Subcutaneous abdominal adipose tissue (tissue), 5 donors: ENCODE measurements at regions not wholly inside any gene's neighbourhood (a gene's known extent, or its start where the extent isn't known, plus 50 kb on each side); places are given as distances from the start of the nearest gene placed in this dataset.
"Not testable (repeated sequence)": the region's sequence is repeated elsewhere in the genome, so short reads cannot be mapped to it uniquely, and the experiment has no call there.

ENCODE experiments used
- H3K27ac ChIP-seq: one replicate; pipeline ENCODE4 v1.7.0; 2013; ENCODE audit warnings: low read depth, mild to moderate bottlenecking, inconsistent platforms, low read length, moderate library complexity
- H3K27me3 ChIP-seq, 5 donors: one replicate each; pipeline ENCODE4 v1.7.0; 2013; ENCODE audit warnings: low read length in 5 of 5, inconsistent platforms in 1 of 5; ENCODE audit not compliant: control insufficient read depth in 5 of 5, insufficient read depth in 4 of 5
- H3K36me3 ChIP-seq, 5 donors: one replicate each; pipeline ENCODE4 v1.7.0; 2013; ENCODE audit warnings: low read length in 5 of 5; ENCODE audit not compliant: control insufficient read depth in 5 of 5, insufficient read depth in 5 of 5
- H3K4me1 ChIP-seq, 5 donors: one replicate each; pipeline ENCODE4 v1.7.0; 2013; ENCODE audit warnings: low read length in 5 of 5, mild to moderate bottlenecking in 3 of 5, moderate library complexity in 1 of 5; ENCODE audit not compliant: control insufficient read depth in 5 of 5, insufficient read depth in 5 of 5
- H3K4me3 ChIP-seq, 5 donors: one replicate each; pipeline ENCODE4 v1.7.0; 2013; ENCODE audit warnings: low read length in 5 of 5, low read depth in 1 of 5
- H3K9ac ChIP-seq, 5 donors: one replicate each; pipeline ENCODE4 v1.7.0; 2013; ENCODE audit warnings: low read length in 5 of 5, mild to moderate bottlenecking in 4 of 5, moderate library complexity in 3 of 5
- H3K9me3 ChIP-seq, 5 donors: one replicate each; pipeline ENCODE4 v1.7.0; 2013; ENCODE audit warnings: low read length in 5 of 5; ENCODE audit not compliant: control insufficient read depth in 5 of 5
- donor health status: healthy.
- donor health status: healthy.
- donor health status: healthy.
- donor health status: healthy.
- donor health status: healthy.

DNA sequence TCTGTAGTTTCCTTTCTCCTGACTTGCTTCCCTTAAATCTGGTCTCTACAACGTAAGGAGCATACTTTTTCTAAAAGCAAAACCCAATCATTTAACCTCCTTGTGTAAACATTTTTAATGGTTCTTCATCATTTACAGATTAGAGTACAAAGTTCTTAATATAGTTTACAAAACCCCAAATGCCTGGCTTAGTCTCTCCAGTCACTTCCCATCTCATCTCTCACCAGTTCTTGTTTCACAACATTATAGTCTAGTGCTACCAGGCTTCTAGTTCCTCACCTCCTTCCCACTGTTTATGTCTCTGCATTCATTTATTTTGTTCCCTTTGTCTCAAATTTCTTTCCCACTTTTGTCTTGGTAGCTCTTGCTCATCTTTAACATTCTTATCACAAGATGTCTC is 168.4 kb downstream of the FASLG start:
- Histone ChIP-seq H3K4me1 (peaks cover 0 to 14% (median 10%) of the 10 kb centered on the region in 5 donors), H3K4me3 (no peak overlapping the region), H3K9me3 (no peaks in the 10 kb centered on the region), H3K9ac (no peak overlapping the region), H3K27me3 (no peaks in the 10 kb centered on the region), H3K27ac (peak overlapping the region; percentile 63), H3K36me3 (no peaks in the 10 kb centered on the region)

DNA sequence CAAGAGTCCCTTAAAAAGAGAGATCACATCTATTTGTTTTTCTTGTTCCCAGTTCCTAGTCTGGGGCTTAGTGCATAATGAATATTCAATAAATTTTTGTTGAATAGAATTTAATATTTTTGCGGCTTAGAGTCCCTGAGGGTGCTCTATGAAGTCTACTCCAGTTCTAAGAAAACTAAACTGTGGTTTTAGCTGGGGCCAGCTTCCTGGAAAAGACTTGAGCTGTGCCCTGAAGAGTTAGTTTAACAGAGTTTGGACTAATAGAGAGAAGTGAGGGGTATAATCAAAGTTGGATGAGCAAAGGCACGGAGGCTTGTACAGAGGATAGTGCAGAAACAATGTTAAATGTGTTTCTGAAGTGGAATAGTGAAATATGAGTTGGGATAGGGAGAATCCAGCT is 168.9 kb downstream of the FASLG start:
- no peaks in the 10 kb centered on the region for H3K9me3 ChIP-seq
- H3K27ac ChIP-seq = no peak overlapping the region
- H3K4me1 ChIP-seq = peaks cover 0 to 14% (median 10%) of the 10 kb centered on the region in 5 donors
- no peaks in the 10 kb centered on the region for H3K36me3 ChIP-seq
- H3K9ac ChIP-seq = no peak overlapping the region
- H3K27me3 ChIP-seq = no peaks in the 10 kb centered on the region
- H3K4me3 ChIP-seq = no peak overlapping the region

DNA sequence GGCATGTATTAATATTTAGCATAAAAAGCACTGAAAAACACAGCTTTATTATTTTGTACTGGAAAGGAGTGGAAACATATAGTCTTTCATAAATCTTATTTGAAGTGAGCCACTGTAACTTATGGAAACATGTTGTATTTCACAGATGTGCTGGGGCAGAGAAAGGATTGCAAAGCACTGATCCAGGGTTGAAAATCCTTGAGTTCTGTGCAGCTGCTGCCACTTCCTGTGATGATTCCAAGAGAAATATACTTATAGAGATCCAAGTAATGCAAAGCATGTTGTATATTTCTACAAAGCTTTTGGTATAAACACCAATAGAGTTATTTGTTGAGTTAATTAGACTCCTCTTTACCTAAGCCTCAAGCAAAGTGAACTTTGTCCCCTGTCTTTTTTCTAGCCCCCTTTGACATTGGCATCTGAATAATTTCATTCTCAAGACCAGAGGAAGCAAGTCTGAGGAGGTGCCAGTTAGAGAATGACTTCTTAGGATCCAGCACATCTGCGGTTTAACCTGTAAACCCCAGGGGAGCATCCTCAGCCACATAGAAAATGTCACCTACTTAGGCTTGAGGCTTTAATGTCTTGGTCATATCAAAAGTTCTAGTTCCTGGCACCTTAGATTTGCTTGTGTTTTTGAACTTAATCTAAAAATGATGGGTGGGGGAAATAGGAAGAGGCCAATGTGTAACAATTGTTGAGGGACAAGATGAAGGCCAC is 173.3 kb downstream of the FASLG start:
- no peaks in the 10 kb centered on the region for H3K4me1 ChIP-seq
- no peaks in the 10 kb centered on the region for H3K36me3 ChIP-seq
- no peaks in the 10 kb centered on the region for H3K27me3 ChIP-seq
- H3K27ac ChIP-seq = no peak overlapping the region
- H3K4me3 ChIP-seq = no peak overlapping the region
- no peak overlapping the region for H3K9ac ChIP-seq
- H3K9me3 ChIP-seq = no peaks in the 10 kb centered on the region

DNA sequence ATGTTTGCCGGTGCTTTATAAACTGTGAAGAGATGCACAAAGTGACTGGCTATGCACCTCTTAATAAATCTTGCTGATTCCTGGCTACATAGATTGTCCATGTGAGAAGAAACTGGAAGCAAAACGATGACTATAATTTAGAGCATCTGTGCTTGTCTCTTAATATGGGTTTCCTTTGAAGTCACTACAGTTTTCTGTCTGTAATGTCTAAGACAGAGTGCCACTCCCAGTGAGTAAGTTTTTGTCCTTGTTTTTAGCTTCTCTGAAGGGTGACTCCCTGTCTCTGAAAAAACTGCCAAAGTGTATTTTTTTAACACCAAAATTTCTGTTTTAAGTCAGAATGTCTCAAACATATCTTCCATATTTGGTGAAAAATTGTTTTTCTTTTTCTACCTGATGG is 175.1 kb downstream of the FASLG start:
- Histone ChIP-seq H3K27ac (no peak overlapping the region), H3K9me3 (no peaks in the 10 kb centered on the region)

DNA sequence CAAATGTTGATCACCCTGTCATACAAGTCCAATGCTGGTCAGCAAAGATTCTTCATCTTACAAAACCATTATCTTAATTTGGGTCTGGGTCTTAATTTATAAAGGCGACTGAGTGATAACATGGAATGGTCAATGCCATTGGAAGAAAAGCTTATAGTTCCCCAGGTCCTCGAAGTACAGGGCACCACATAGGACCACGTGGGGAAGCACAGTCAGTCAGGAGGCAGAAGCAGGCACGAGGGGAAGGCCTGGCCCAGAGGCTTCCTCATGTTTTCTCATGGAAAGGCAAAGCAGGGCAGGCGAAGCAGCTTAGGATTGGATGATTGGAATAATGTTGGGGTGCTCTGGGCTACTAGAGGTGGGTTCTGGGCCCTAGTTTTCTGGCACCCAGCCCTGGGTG is 175.7 kb downstream of the FASLG start:
- Histone ChIP-seq H3K4me1 (no peaks in the 10 kb centered on the region), H3K27me3 (no peaks in the 10 kb centered on the region), H3K4me3 (no peak overlapping the region), H3K9ac (no peak overlapping the region), H3K36me3 (no peaks in the 10 kb centered on the region), H3K9me3 (no peaks in the 10 kb centered on the region), H3K27ac (no peak overlapping the region)

More for the DNA sequence above, 175.1 kb downstream of the FASLG start:
- Histone ChIP-seq H3K27me3 (no peaks in the 10 kb centered on the region), H3K4me3 (no peak overlapping the region), H3K4me1 (no peaks in the 10 kb centered on the region), H3K9ac (no peak overlapping the region), H3K36me3 (no peaks in the 10 kb centered on the region)

DNA sequence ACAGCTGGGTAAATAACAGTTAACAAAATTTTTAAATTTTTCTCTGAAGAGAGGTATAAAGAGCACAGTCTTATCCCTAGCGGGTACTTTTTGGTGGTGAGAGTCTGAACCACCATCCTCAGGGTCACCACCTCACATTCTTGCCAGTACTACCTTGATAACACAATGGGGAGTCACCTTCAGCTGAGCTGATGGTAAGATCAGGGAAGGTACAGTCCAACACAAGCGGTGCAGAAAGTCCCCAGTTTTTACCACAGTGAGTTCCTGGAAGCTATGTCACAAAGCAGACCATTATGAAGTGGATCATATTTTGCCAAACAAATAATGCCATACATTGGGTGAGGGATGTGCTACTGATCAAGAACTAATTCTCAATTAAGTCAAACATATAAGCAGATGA is 176.9 kb downstream of the FASLG start:
- no peaks in the 10 kb centered on the region for H3K9me3 ChIP-seq
- H3K4me1 ChIP-seq = no peaks in the 10 kb centered on the region
- no peaks in the 10 kb centered on the region for H3K36me3 ChIP-seq
- H3K27ac ChIP-seq = no peak overlapping the region
- H3K27me3 ChIP-seq = no peaks in the 10 kb centered on the region
- H3K4me3 ChIP-seq = no peak overlapping the region
- no peak overlapping the region for H3K9ac ChIP-seq

DNA sequence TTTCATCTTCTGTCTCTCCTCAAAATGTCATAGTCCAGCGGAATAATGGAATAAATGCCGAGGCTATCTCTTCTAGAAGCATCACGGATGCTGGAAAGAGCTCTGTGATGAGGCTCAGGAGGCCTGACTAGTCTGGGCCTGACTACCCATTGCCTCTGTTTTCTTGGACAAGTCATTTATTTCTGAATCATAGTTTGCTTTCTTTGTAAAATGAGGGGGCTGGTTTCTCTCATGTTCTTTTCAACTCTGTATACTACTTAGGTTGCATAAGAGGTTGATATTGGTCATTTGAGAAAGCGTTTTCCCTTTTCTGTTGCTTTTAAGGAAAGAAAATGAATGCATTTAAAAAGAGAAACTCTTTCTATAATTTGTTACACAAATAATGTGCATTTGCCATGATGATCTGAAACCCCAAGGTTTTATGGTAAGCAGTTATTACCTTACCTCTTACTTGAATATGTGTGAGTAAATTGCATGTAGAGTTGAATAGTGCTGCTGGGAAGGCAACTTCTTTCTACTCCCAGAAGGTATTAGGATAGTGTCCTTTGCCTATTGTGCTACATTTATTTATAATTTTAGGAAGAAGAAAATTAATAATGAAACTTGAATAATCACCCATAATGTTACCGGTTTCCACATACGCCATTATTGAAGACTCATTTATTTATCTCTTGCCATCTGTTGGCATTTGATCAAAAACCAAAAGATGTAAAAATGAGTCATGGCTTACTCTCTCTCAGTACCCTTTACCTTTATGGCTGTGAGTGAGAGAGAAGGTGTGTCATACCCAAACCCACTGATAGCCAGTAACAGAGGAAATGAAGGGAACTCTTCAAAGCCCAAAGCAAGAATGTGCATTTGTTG is 179.1 kb downstream of the FASLG start:
- no peaks in the 10 kb centered on the region for H3K36me3 ChIP-seq
- no peak overlapping the region for H3K27ac ChIP-seq
- H3K9me3 ChIP-seq = no peaks in the 10 kb centered on the region
- no peak overlapping the region for H3K9ac ChIP-seq
- H3K4me1 ChIP-seq = peaks cover 0 to under 1% (median 0%) of the 10 kb centered on the region in 5 donors
- no peaks in the 10 kb centered on the region for H3K27me3 ChIP-seq
- no peak overlapping the region for H3K4me3 ChIP-seq

DNA sequence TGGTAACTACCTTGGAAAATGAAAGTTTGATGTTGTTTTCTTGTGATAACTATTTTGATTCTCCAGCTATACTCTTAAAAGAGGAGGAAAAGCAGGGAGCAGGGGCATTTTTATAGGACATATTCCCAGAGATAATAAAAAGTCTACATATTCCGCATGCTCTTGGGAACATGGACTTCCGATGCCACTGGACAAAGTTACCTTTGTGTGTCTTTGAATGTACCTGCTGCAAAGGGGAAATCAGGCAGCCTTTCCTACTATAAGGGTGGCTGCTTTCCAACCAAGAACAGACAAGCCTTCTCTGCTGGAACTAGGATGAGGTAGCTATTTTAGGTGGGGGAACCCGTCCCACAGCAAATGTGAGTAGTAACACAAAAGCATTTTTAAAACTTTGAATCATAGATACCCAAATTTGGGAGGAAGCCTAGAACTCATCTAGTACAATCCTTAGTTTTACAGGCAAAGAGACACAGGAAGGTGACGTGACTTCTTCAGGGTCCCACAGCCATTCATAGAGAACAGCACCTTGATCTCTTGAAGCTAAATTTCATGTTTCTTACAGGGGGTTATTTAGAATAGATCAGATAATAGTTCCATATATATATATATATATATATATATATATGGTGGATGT is 179.9 kb downstream of the FASLG start:
- H3K9ac ChIP-seq = no peak overlapping the region
- H3K4me3 ChIP-seq = no peak overlapping the region
- H3K4me1 ChIP-seq = peaks cover 0 to 6% (median 0%) of the 10 kb centered on the region in 5 donors
- H3K27me3 ChIP-seq = no peaks in the 10 kb centered on the region
- no peaks in the 10 kb centered on the region for H3K9me3 ChIP-seq
- no peaks in the 10 kb centered on the region for H3K36me3 ChIP-seq
- no peak overlapping the region for H3K27ac ChIP-seq

DNA sequence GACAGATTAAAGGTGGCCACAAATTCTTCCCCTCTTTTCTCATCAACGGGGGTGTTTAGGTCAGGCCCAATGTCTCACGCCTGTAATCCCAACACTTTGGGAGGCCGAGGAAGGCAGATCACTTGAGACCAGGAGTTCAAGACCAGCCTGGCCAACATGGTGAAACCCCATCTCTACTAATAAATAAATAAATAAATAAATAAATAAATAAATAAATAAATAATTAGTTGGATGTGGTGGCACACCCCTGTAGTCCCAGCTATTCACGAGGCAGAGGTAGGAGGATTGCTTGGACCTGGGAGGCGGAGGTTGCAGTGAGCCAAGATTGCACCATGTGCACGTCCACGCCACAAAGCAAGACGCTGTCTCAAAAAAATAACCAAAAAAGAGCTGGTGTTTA is 180.7 kb downstream of the FASLG start:
- not testable (repeated sequence) for H3K27ac ChIP-seq, H3K36me3 ChIP-seq, H3K27me3 ChIP-seq, H3K4me1 ChIP-seq, H3K9ac ChIP-seq, H3K9me3 ChIP-seq, H3K4me3 ChIP-seq

DNA sequence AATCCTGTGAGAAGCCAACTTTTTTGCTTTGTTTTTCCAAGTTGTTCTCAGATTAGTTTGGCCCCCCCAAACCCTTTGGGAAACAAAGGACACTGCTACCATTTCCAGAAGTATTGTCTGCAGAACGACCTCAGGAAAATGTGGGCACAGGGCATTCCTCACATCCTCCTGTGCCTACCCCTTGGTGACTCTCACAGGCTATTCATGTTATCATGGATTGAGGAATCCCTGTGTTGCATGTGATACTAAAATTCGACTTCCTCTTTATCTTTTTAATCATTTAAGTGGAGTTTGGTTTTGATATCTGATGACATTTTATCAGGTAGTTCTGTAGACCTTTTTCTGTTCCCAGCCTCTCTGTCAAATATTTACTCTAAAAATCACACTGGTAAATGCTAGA is 184.5 kb downstream of the FASLG start:
- no peak overlapping the region for H3K27ac ChIP-seq
- H3K4me1 ChIP-seq = peaks cover 0 to 10% (median 0%) of the 10 kb centered on the region in 5 donors
- no peaks in the 10 kb centered on the region for H3K36me3 ChIP-seq
- no peaks in the 10 kb centered on the region for H3K27me3 ChIP-seq
- no peaks in the 10 kb centered on the region for H3K9me3 ChIP-seq
- no peak overlapping the region for H3K4me3 ChIP-seq
- H3K9ac ChIP-seq = no peak overlapping the region
